DOHH2 (cell line): ENCODE measurements at regions not wholly inside any gene's neighbourhood (a gene's known extent, or its start where the extent isn't known, plus 50 kb on each side); places are given as distances from the start of the nearest gene placed in this dataset.

Experiments used
- H3F3A ChIP-seq: fragments of 200-600 bp; sonication (generic), shearing (Covaris generic); 2 replicates; pipeline ENCODE4 v1.6.0; 2016; ENCODE audit warnings: antibody characterized with exemption, mild to moderate bottlenecking; ENCODE audit not compliant: control insufficient read depth, insufficient read depth
- H3K27ac ChIP-seq: fragments of 200-600 bp; sonication (generic); 2 replicates; pipeline ENCODE4 v1.5.1; 2014; ENCODE audit warnings: low read depth, mild to moderate bottlenecking, low read length, moderate library complexity
- H3K27me3 ChIP-seq: fragments of 200-600 bp; sonication (generic); 2 replicates; pipeline ENCODE4 v1.6.1; 2014; ENCODE audit warnings: mild to moderate bottlenecking, low read length, mixed read lengths; ENCODE audit not compliant: control insufficient read depth
- H3K36me3 ChIP-seq: fragments of 200-600 bp; sonication (generic); 2 replicates; pipeline ENCODE4 v1.6.1; 2014; ENCODE audit warnings: mild to moderate bottlenecking, low read length, moderate library complexity, mixed read lengths; ENCODE audit not compliant: control insufficient read depth
- H3K4me1 ChIP-seq: fragments of 200-600 bp; sonication (generic); 2 replicates; pipeline ENCODE4 v1.6.1; 2014; ENCODE audit warnings: mild to moderate bottlenecking, low read length, mixed read lengths; ENCODE audit not compliant: control insufficient read depth
- H3K4me2 ChIP-seq: fragments of 200-600 bp; sonication (generic); 2 replicates; pipeline ENCODE4 v1.6.0; 2014; ENCODE audit warnings: mild to moderate bottlenecking, low read length, moderate library complexity
- H3K4me3 ChIP-seq: fragments of 200-600 bp; sonication (generic); 2 replicates; pipeline ENCODE4 v1.5.1; 2014; ENCODE audit warnings: mild to moderate bottlenecking, low read length, mixed read lengths
- H3K79me2 ChIP-seq: fragments of 200-600 bp; sonication (generic); 2 replicates; pipeline ENCODE4 v1.6.1; 2014; ENCODE audit warnings: mild to moderate bottlenecking, low read length, mixed read lengths; ENCODE audit not compliant: control insufficient read depth
- H3K9me2 ChIP-seq: fragments of 200-600 bp; sonication (generic); replicated peaks from 2 replicates; pipeline ENCODE4 v1.6.1; 2014; ENCODE audit warnings: mild to moderate bottlenecking, low read length, mixed read lengths; ENCODE audit not compliant: control insufficient read depth
- H3K9me3 ChIP-seq: fragments of 200-600 bp; sonication (generic); 2 replicates; pipeline ENCODE4 v1.6.1; 2014; ENCODE audit warnings: antibody characterized with exemption, low read length, mixed read lengths; ENCODE audit not compliant: control insufficient read depth, insufficient read depth
- H4K20me1 ChIP-seq: fragments of 200-600 bp; sonication (generic); 2 replicates; pipeline ENCODE4 v1.6.0; 2014; ENCODE audit warnings: low read depth, mild to moderate bottlenecking, antibody characterized with exemption, low read length, moderate library complexity; ENCODE audit not compliant: control insufficient read depth, insufficient read depth
- CTCF ChIP-seq: fragments of 200-600 bp; sonication (generic); IDR thresholded peaks from one replicate; pipeline ENCODE4 v1.5.1; 2014; ENCODE audit warnings: antibody characterized with exemption, mild to moderate bottlenecking, low read depth, low read length; ENCODE audit not compliant: poor library complexity, severe bottlenecking
- EZH2phosphoT487 ChIP-seq: fragments of 200-600 bp; sonication (generic); IDR thresholded peaks from 2 replicates; pipeline ENCODE4 v1.6.1; 2017; ENCODE audit warnings: borderline replicate concordance, mild to moderate bottlenecking, antibody characterized with exemption, low read length, moderate library complexity, mixed read lengths

GRCh38 chr2:16515696-16516095 lies 149.9 kb downstream of the CYRIA start:
- H3F3A ChIP-seq: no peaks in the 10 kb centered on the region
- peaks cover 8% of the 10 kb centered on the region; the same call in 1 of the 2 replicates for H3K27me3 ChIP-seq
- no peaks in the 10 kb centered on the region for H3K9me3 ChIP-seq
- H3K4me3 ChIP-seq: no peak overlapping the region
- no peaks in the 10 kb centered on the region for H4K20me1 ChIP-seq
- H3K36me3 ChIP-seq: no peaks in the 10 kb centered on the region
- no peaks in the 10 kb centered on the region for H3K9me2 ChIP-seq
- H3K79me2 ChIP-seq: no peaks in the 10 kb centered on the region
- H3K4me1 ChIP-seq: no peaks in the 10 kb centered on the region
- TF ChIP-seq EZH2phosphoT487 (no peak), CTCF (no peak)
- no peak overlapping the region for H3K27ac ChIP-seq
- no peak overlapping the region for H3K4me2 ChIP-seq

- peaks cover 8% of the 10 kb centered on the region; the same call in 1 of the 2 replicates for H3K27me3 ChIP-seq
- H3K79me2 ChIP-seq: no peaks in the 10 kb centered on the region
- no peaks in the 10 kb centered on the region for H3K4me1 ChIP-seq
- no peak for TF ChIP-seq CTCF
- TF ChIP-seq EZH2phosphoT487: no peak
- H3K4me3 ChIP-seq: no peak overlapping the region
- H4K20me1 ChIP-seq: no peaks in the 10 kb centered on the region
- no peak overlapping the region for H3K27ac ChIP-seq
- H3K4me2 ChIP-seq: no peak overlapping the region
- H3K9me3 ChIP-seq: no peaks in the 10 kb centered on the region
- H3F3A ChIP-seq: no peaks in the 10 kb centered on the region
- no peaks in the 10 kb centered on the region for H3K36me3 ChIP-seq
- H3K9me2 ChIP-seq: no peaks in the 10 kb centered on the region
Observed at GRCh38 chr2:16513626-16514025, 152.0 kb downstream of the CYRIA start.

- no peaks in the 10 kb centered on the region for H3K9me2 ChIP-seq
- H3K9me3 ChIP-seq: no peaks in the 10 kb centered on the region
- no peak overlapping the region for H3K4me3 ChIP-seq
- no peaks in the 10 kb centered on the region for H4K20me1 ChIP-seq
- no peaks in the 10 kb centered on the region for H3K4me1 ChIP-seq
- no peaks in the 10 kb centered on the region for H3F3A ChIP-seq
- no peaks in the 10 kb centered on the region for H3K36me3 ChIP-seq
- H3K27ac ChIP-seq: no peak overlapping the region
- TF ChIP-seq EZH2phosphoT487: no peak
- no peak for TF ChIP-seq CTCF
- H3K79me2 ChIP-seq: no peaks in the 10 kb centered on the region
- H3K27me3 ChIP-seq: peaks cover 2% of the 10 kb centered on the region; the same call in 1 of the 2 replicates
- H3K4me2 ChIP-seq: no peak overlapping the region
Observed at GRCh38 chr2:16511041-16511440, 154.6 kb downstream of the CYRIA start.
